Thoracic aorta (tissue), 2 donors: ENCODE measurements at regions not wholly inside any gene's neighbourhood (a gene's known extent, or its start where the extent isn't known, plus 50 kb on each side); places are given as distances from the start of the nearest gene placed in this dataset.
"Not testable (repeated sequence)": the region's sequence is repeated elsewhere in the genome, so short reads cannot be mapped to it uniquely, and the experiment has no call there.

Experiments
- ATAC-seq: fragments of 150-250 bp; one replicate; pipeline ENCODE4 v1.8.0; 2017; ENCODE audit warnings: low read depth; ENCODE audit not compliant: insufficient number of reproducible peaks, low FRiP score
- DNase-seq: peaks from one replicate; pipeline ENCODE4 v3.0.0-alpha.2; 2020; ENCODE audit warnings: low spot score
- H3K27ac ChIP-seq, 2 donors: fragments of 200-600 bp; sonication (generic); 1 replicate in 1 of 2; 2 replicates in 1 of 2; pipeline ENCODE4 v1.5.1; 2016; ENCODE audit warnings: mild to moderate bottlenecking in 2 of 2, moderate library complexity in 2 of 2
- H3K27me3 ChIP-seq: fragments of 200-600 bp; sonication (generic); replicated peaks from 2 replicates; pipeline ENCODE4 v1.6.0; 2016; ENCODE audit warnings: mild to moderate bottlenecking; ENCODE audit not compliant: insufficient read depth
- H3K36me3 ChIP-seq: fragments of 200-600 bp; sonication (generic); one replicate; pipeline ENCODE4 v1.5.1; 2016
- H3K4me1 ChIP-seq, 2 donors: fragments of 200-600 bp; sonication (generic); 1 replicate in 1 of 2; 2 replicates in 1 of 2; pipeline versions ENCODE4 v1.5.1 to v1.6.0; 2016; ENCODE audit warnings: low read depth in 2 of 2, mild to moderate bottlenecking in 1 of 2; ENCODE audit not compliant: control insufficient read depth in 1 of 2
- H3K4me3 ChIP-seq: fragments of 200-600 bp; sonication (generic); 2 replicates; pipeline ENCODE4 v1.5.1; 2016; ENCODE audit warnings: mild to moderate bottlenecking
- H3K9me3 ChIP-seq: fragments of 200-600 bp; sonication (generic); 2 replicates; pipeline ENCODE4 v1.5.1; 2016
- CTCF ChIP-seq: fragments of 200-600 bp; sonication (generic); IDR thresholded peaks from one replicate; pipeline ENCODE4 v1.5.1; 2019; ENCODE audit warnings: antibody characterized with exemption

DNA sequence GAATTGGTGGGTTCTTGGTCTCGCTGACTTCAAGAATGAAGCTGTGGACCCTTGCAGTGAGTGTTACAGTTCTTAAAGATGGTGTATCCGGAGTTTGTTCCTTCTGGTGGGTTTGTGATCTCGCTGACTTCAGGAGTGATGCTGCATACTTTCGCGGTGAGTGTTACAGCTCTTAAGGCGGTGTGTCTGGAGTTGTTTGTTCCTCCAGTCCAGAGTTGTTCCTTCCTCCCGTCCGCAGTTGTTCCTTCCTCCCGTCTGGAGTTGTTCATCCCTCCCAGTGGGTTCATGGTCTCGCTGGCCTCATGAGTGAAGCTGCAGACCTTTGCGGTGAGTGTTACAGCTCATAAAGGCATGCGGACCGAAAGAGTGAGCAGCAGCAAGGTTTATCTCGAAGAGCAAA is 159.6 kb upstream of the ADAMTSL1 start:
- Histone ChIP-seq H3K9me3 (no peaks in the 10 kb centered on the region), H3K27me3 (no peaks in the 10 kb centered on the region), H3K27ac (no peak overlapping the region), H3K36me3 (no peaks in the 10 kb centered on the region), H3K4me1 (no peaks in the 10 kb centered on the region), H3K4me3 (no peak overlapping the region)
- TF ChIP-seq CTCF: no peak
- no peak for DNase-seq
- no peak for ATAC-seq

DNA sequence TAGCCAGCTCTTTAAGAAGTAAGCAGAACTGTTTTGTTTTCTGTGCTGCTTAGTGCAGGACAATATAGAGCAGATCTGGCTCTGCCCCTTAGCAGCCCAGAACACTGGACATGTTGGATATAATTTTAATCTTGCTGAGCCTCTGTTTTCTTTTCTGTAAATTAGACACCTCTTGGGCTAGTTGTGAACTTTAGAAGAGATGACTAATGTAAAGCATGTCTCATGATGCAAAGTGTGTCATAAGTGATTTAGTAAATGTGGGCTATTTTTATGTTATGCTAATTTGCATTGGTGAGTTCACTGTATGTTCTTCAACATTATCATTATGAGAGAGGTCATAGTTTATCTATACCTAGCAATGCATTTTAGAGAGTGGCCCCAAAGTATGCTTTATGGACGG is 156.1 kb upstream of the ADAMTSL1 start:
- no peak overlapping the region for H3K27ac ChIP-seq
- ATAC-seq: no peak
- peaks cover 0 to 4% of the 10 kb centered on the region in 2 donors for H3K4me1 ChIP-seq
- H3K27me3 ChIP-seq: no peaks in the 10 kb centered on the region
- no peak overlapping the region for H3K4me3 ChIP-seq
- no peak for TF ChIP-seq CTCF
- DNase-seq: no peak
- no peaks in the 10 kb centered on the region for H3K9me3 ChIP-seq
- no peaks in the 10 kb centered on the region for H3K36me3 ChIP-seq

- no peak overlapping the region for H3K27ac ChIP-seq
- no peak for TF ChIP-seq CTCF
- no peaks in the 10 kb centered on the region for H3K27me3 ChIP-seq
- no peaks in the 10 kb centered on the region for H3K36me3 ChIP-seq
- no peak overlapping the region for H3K4me3 ChIP-seq
- H3K4me1 ChIP-seq: peaks cover 0 to 4% of the 10 kb centered on the region in 2 donors
- DNase-seq (no peak), ATAC-seq (no peak)
- H3K9me3 ChIP-seq: no peaks in the 10 kb centered on the region
These were observed 154.0 kb upstream of the ADAMTSL1 start for GRCh38 chr9:18319918-18320445.

DNA sequence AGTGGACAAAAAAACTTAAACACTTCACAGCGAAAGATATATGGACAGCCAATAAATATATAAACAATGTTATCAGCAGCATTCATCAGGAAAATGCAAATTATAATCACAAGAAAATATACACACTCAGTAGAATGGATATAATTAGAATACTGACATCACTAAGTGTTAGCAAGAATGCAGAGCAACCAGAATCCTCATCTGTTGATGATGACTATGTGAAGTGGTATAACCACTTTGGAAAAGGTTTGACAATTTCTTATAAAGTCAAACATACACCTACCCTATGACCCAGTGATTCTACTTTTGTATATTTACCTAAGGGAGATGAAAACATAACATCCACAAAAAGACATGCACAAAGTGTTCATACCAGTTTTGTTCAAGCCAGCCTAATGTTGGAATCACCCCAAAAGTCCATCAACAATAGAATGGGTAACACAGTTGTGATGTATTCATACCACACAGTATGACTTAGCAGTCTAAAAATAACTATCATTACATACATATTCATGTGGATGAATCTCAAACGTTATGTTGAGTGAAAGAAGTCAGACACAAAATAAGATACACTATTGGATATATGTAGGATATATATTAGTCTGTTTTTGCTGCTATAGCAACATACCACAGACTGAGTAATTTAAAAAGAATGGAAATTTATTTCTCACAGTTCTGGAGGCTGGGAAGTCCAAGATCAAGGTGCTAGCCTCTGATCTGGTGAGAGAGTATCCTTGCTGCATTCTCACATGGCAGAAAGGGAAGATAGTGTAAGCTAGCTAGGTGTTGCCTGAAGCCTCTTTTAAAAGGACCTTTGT is 148.8 kb upstream of the ADAMTSL1 start:
- Histone ChIP-seq H3K36me3 (no peaks in the 10 kb centered on the region), H3K27me3 (no peaks in the 10 kb centered on the region), H3K4me3 (no peak overlapping the region), H3K4me1 (peaks cover 0 to 4% of the 10 kb centered on the region in 2 donors), H3K27ac (no peak overlapping the region), H3K9me3 (no peaks in the 10 kb centered on the region)
- DNase-seq: no peak
- no peak for ATAC-seq
- TF ChIP-seq CTCF: no peak

- not testable (repeated sequence) for H3K36me3 ChIP-seq, DNase-seq, H3K4me1 ChIP-seq, ATAC-seq, H3K4me3 ChIP-seq, H3K27ac ChIP-seq, H3K9me3 ChIP-seq, H3K27me3 ChIP-seq
These were observed 148.3 kb upstream of the ADAMTSL1 start for GRCh38 chr9:18325746-18326011.

GRCh38 chr9:18327121-18327520 is 146.8 kb upstream of the ADAMTSL1 start:
- H3K4me1 ChIP-seq: peaks cover 0 to 4% of the 10 kb centered on the region in 2 donors
- TF ChIP-seq CTCF: no peak
- ATAC-seq (no peak), DNase-seq (no peak)
- no peak overlapping the region for H3K27ac ChIP-seq
- H3K9me3 ChIP-seq: no peaks in the 10 kb centered on the region
- no peaks in the 10 kb centered on the region for H3K36me3 ChIP-seq
- H3K27me3 ChIP-seq: no peaks in the 10 kb centered on the region
- H3K4me3 ChIP-seq: no peak overlapping the region
